NOMO-1 treated with dmso at 0.1 percent for 144 hours (cell line): ENCODE measurements at regions not wholly inside any gene's neighbourhood (a gene's known extent, or its start where the extent isn't known, plus 50 kb on each side); places are given as distances from the start of the nearest gene placed in this dataset.

Source experiments
- DNase-seq: peaks from one replicate; lab custom pipeline; 2025; ENCODE audit not compliant: unreplicated experiment; lab: John Stamatoyannopoulos, UW

- DNase-seq, result no peak
Observed at GRCh38 chr3:177995381-177996085, 540.7 kb upstream of the KCNMB2 start.

GRCh38 chr3:178001670-178002101 lies 534.5 kb upstream of the KCNMB2 start:
- DNase-seq, result peak; percentile 79

GRCh38 chr3:178002113-178002512 lies 534.1 kb upstream of the KCNMB2 start:
- DNase-seq, result no peak

GRCh38 chr3:178003756-178004155 lies 532.5 kb upstream of the KCNMB2 start:
- peak; percentile 58 for DNase-seq

GRCh38 chr3:178005961-178006360 lies 530.3 kb upstream of the KCNMB2 start:
- no peak for DNase-seq

- DNase-seq, result peak; percentile 17
Observed at GRCh38 chr3:178010306-178010705, 525.9 kb upstream of the KCNMB2 start.

GRCh38 chr3:178019645-178020044 lies 516.6 kb upstream of the KCNMB2 start:
- no peak for DNase-seq

GRCh38 chr3:178022599-178022998 lies 513.6 kb upstream of the KCNMB2 start:
- no peak for DNase-seq

- no peak for DNase-seq
Observed at GRCh38 chr3:178028933-178029332, 507.3 kb upstream of the KCNMB2 start.

GRCh38 chr3:178036451-178037144 lies 499.6 kb upstream of the KCNMB2 start:
- no peak for DNase-seq

GRCh38 chr3:178041931-178042330 lies 494.3 kb upstream of the KCNMB2 start:
- DNase-seq, result no peak

- DNase-seq, result no peak
Observed at GRCh38 chr3:178042376-178042775, 493.9 kb upstream of the KCNMB2 start.

- no peak for DNase-seq
Observed at GRCh38 chr3:178043084-178043483, 493.2 kb upstream of the KCNMB2 start.

GRCh38 chr3:178044320-178044719 lies 491.9 kb upstream of the KCNMB2 start:
- no peak for DNase-seq

GRCh38 chr3:178047496-178047895 lies 488.7 kb upstream of the KCNMB2 start:
- no peak for DNase-seq

GRCh38 chr3:178048768-178049167 lies 487.5 kb upstream of the KCNMB2 start:
- DNase-seq, result no peak

- peak; percentile 11 for DNase-seq
Observed at GRCh38 chr3:178054471-178054870, 481.8 kb upstream of the KCNMB2 start.

- no peak for DNase-seq
Observed at GRCh38 chr3:178055939-178056338, 480.3 kb upstream of the KCNMB2 start.

GRCh38 chr3:178056868-178057267 lies 479.4 kb upstream of the KCNMB2 start:
- DNase-seq, result no peak

GRCh38 chr3:178058629-178059028 lies 477.6 kb upstream of the KCNMB2 start:
- DNase-seq, result no peak

- no peak for DNase-seq
Observed at GRCh38 chr3:178059119-178059518, 477.1 kb upstream of the KCNMB2 start.

GRCh38 chr3:178059836-178060235 lies 476.4 kb upstream of the KCNMB2 start:
- no peak for DNase-seq

- DNase-seq, result no peak
Observed at GRCh38 chr3:178060407-178060806, 475.8 kb upstream of the KCNMB2 start.
